T-helper 1 cell (primary cell): ENCODE measurements at regions not wholly inside any gene's neighbourhood (a gene's known extent, or its start where the extent isn't known, plus 50 kb on each side); places are given as distances from the start of the nearest gene placed in this dataset.
A peak's percentile ranks its signal among the peaks of the same experiment; 100 is the strongest.

Experiments used
- DNase-seq, 5 donors: peaks; one replicate each; pipeline ENCODE4 v3.0.0-alpha.2; 2012 to 2020

DNA sequence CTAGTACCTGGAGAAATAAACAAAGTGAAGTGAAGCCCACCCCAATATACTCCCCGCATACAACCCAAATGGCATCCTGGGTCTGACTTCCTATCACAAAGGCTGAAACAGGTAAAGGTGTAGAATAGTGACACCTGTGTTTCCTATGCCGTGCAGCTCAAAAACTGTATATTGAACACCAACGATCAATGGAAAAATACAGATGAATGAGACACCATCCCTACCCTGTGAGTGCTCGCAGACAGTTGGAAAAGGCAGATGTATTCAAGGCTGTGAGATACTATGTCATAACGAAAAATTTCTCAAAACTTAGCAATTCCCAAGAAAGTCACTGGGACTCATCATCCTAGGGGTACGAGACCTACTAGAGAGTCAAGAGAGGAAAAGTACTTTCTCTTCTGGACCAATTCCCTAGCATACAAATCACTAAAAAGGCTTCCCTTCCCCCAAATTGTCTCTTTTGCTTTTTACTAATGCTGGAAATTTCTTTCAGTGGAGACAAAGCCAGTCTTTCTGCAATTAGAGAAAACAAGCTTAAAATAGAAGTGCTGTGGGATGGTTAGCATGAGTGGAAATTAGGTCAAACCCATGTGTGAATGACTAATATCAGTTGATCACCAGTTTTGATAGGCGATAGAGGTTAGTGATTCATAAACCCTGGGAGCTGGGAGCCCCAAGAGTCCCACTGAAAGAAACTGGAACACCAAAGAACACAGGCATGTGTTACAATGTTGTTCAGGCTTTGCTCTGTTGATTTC, 249.7 kb downstream of the SPTSSA start:
- peak in 1 of 5 donors; percentile 23 for DNase-seq

- DNase-seq = peak in 1 of 5 donors; percentile 28
Observed at GRCh38 chr14:34211732-34212131, 250.3 kb downstream of the SPTSSA start.

DNA sequence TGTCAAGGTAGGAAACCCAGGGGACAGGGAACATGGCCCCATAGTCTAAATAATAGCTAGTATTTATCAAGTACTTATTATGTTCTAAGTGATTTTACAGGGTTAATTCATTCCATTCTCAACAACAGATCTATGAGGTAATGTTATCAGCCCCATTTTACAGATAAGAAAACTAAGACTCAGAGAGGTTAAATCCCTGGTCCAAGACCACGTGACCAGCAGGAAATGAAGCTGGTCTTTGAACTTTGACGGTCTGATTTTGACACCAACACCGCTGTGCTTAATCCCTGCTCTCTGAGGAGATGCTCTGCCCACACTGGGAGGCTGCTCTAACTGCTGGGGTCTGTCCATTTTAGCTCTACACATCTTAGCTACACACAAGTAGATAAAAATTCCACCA, 253.5 kb downstream of the SPTSSA start:
- DNase-seq = no peak

- DNase-seq = no peak
Observed at GRCh38 chr14:34205799-34206198, 254.9 kb upstream of the EGLN3 start.

DNA sequence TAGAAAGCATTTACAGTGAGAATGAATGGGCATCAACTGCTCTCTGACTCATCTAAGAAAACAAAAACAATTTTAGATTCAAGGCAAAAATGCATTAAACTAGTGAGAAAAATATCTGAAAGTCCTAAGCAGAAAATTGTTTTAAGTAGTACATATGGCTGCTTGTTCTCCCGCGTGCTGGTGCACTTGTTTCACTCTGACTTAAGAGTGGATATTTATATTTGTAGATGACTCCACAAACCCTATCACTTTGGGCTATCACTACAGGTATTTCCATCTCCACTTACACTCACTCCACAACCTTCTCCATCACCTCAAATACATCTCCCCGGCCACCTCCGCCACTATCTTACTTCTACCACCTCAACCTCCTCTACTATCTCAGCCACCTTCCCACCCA, 253.9 kb upstream of the EGLN3 start:
- no peak for DNase-seq

GRCh38 chr14:34203251-34203722, 252.4 kb upstream of the EGLN3 start:
- DNase-seq = no peak

GRCh38 chr14:34201909-34202637, 251.2 kb upstream of the EGLN3 start:
- no peak for DNase-seq

- DNase-seq = peak in 1 of 5 donors; percentile 20
Observed at GRCh38 chr14:34199585-34199984, 248.7 kb upstream of the EGLN3 start.

- DNase-seq = no peak
Observed at GRCh38 chr14:34198096-34198495, 247.2 kb upstream of the EGLN3 start.

- DNase-seq = no peak
Observed at GRCh38 chr14:34195964-34196363, 245.1 kb upstream of the EGLN3 start.

DNA sequence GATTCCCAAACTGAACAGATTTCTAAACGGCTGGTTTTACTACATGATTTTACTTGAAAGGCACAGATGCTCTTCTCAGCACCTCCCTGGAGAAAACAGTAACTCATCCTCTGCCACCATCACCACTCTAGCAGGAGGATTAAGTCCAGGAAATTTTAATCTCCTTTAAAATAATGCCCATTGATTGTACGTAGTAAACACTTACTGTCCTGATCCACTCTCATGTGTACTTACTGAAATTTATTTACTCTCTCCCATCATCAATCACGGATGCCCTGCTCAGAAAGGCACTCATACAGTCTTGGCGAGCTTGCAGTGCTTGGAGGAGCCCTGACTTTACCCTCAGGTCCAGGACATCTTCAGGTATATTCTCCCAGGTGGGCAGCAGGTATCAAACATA, 239.8 kb upstream of the EGLN3 start:
- DNase-seq = no peak

GRCh38 chr14:34189866-34190265, 239.0 kb upstream of the EGLN3 start:
- no peak for DNase-seq

- no peak for DNase-seq
Observed at GRCh38 chr14:34187519-34188044, 236.7 kb upstream of the EGLN3 start.

GRCh38 chr14:34187061-34187460, 236.2 kb upstream of the EGLN3 start:
- DNase-seq = no peak

- no peak for DNase-seq
Observed at GRCh38 chr14:34184126-34184525, 233.3 kb upstream of the EGLN3 start.

GRCh38 chr14:34183478-34183877, 232.6 kb upstream of the EGLN3 start:
- no peak for DNase-seq

- DNase-seq = no peak
Observed at GRCh38 chr14:34181338-34181737, 230.5 kb upstream of the EGLN3 start.

DNA sequence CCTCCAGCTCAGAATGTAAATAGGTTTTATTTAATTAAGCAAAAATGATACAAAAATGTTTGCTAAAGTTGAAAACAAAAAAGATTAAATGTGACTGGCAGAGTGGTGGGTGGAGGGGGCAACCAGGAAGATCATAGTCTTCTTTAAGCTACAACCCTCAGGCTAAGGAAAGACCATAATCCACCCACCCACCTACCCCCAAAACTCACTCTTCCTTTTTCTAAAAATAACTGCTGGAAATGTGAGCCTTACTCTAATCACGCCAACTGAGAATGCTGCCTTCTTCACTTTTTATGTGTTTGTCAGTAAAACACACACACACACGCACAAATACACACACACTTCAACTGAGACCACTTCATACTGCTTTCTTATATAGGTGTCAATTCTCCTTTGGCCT, 230.0 kb upstream of the EGLN3 start:
- no peak for DNase-seq

DNA sequence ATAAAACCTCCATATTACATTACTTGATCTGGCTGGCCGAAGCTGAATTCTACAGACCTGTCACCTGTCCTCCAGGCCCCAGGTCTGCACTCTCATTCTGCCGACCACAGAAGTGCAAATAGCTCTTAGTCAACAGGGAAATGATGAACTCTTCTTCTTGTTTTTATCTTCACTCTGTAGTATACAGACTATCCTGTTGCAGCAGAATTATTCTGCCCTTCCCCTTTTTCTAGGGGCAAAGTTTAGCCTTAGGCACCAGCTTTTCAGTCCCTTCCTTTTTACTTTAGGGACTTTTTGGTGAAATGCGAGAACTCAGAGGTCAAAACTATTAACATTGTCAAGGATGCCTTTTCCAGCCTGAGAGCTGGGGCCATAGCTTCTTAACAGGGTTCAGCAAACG, 229.6 kb upstream of the EGLN3 start:
- no peak for DNase-seq

DNA sequence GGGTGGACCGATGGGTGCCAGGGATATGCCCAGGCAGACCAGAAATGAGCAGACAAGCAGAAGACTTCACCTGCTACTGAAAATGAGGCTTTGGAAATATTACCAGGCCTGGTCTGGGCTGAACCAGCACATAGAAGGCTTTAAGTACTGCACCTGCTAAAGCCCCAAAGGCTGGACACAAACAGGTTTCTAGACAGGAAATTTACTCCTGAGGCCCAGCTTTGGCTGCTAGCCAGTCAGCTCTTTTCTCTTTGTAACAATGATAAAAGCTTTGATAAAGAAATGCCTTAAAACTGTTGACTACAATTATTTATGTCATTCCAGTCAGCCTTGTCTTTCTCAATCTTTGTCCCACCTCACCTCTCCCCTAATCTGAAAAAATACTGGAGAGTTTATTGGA, 228.9 kb upstream of the EGLN3 start:
- DNase-seq = no peak

GRCh38 chr14:34177466-34177865, 226.6 kb upstream of the EGLN3 start:
- DNase-seq = no peak

- DNase-seq = no peak
Observed at GRCh38 chr14:34175574-34175973, 224.7 kb upstream of the EGLN3 start.

GRCh38 chr14:34174973-34175372, 224.1 kb upstream of the EGLN3 start:
- no peak for DNase-seq

DNA sequence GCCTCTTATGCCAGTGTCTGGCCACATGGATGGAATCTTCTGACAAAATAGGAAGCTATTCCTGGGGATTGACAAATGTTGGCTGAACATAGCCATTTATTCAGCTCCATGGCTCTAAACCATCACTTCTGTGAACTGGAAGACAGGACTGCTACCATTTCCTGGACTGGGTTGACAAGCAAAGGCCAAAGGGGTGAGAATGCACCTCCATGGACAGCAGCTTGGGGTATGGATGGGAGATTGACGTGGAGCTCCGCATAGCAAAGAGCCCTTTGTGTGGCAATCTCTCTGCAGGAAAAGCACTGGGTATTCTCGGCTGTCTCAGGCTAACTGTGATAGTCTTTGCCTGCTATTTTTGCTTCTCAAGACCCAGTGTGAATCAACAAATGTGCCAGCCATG, 223.0 kb upstream of the EGLN3 start:
- no peak for DNase-seq
